HuH-7 (cell line): ENCODE measurements at regions not wholly inside any gene's neighbourhood (a gene's known extent, or its start where the extent isn't known, plus 50 kb on each side); places are given as distances from the start of the nearest gene placed in this dataset.

Experiments
- DNase-seq: peaks from one replicate; pipeline ENCODE4 v3.0.0; 2011; ENCODE audit warnings: low spot score

- DNase-seq: no peak
Measured at GRCh38 chr13:50071379-50071778, 56.1 kb downstream of the KCNRG start.

GRCh38 chr13:50072676-50073075 is 57.4 kb downstream of the KCNRG start:
- DNase-seq: no peak

GRCh38 chr13:50073340-50073739 is 58.1 kb downstream of the KCNRG start:
- DNase-seq: no peak

GRCh38 chr13:50074843-50075242 is 59.6 kb downstream of the KCNRG start:
- DNase-seq: no peak

- no peak for DNase-seq
Measured at GRCh38 chr13:50075619-50076097, 60.4 kb downstream of the KCNRG start.

- DNase-seq: no peak
Measured at GRCh38 chr13:50077431-50077830, 62.2 kb downstream of the KCNRG start.

- no peak for DNase-seq
Measured at GRCh38 chr13:50078231-50078894, 63.1 kb downstream of the KCNRG start.

- DNase-seq: no peak
Measured at GRCh38 chr13:50078895-50079654, 63.8 kb downstream of the KCNRG start.

- no peak for DNase-seq
Measured at GRCh38 chr13:50079655-50080202, 64.5 kb downstream of the KCNRG start.

GRCh38 chr13:50080203-50080910 is 65.1 kb downstream of the KCNRG start:
- DNase-seq: no peak

GRCh38 chr13:50080911-50081678 is 65.9 kb downstream of the KCNRG start:
- DNase-seq: peak; percentile 10

- peak; percentile 75 for DNase-seq
Measured at GRCh38 chr13:50081679-50082425, 66.6 kb downstream of the KCNRG start.

- peak; percentile 74 for DNase-seq
Measured at GRCh38 chr13:50082426-50083281, 67.4 kb downstream of the KCNRG start.

- DNase-seq: no peak
Measured at GRCh38 chr13:50085063-50085462, 69.8 kb downstream of the KCNRG start.

GRCh38 chr13:50089633-50090032 is 74.4 kb downstream of the KCNRG start:
- no peak for DNase-seq

GRCh38 chr13:50090211-50090610 is 75.0 kb downstream of the KCNRG start:
- no peak for DNase-seq

- DNase-seq: no peak
Measured at GRCh38 chr13:50094615-50095293, 79.5 kb downstream of the KCNRG start.

GRCh38 chr13:50098693-50099092 is 83.4 kb downstream of the KCNRG start:
- no peak for DNase-seq

- DNase-seq: no peak
Measured at GRCh38 chr13:50099473-50099872, 84.2 kb downstream of the KCNRG start.

- DNase-seq: no peak
Measured at GRCh38 chr13:50101590-50101989, 86.3 kb downstream of the KCNRG start.
